KBM-7 (cell line): ENCODE measurements at regions not wholly inside any gene's neighbourhood (a gene's known extent, or its start where the extent isn't known, plus 50 kb on each side); places are given as distances from the start of the nearest gene placed in this dataset.
"Not testable (repeated sequence)": the region's sequence is repeated elsewhere in the genome, so short reads cannot be mapped to it uniquely, and the experiment has no call there.

Source experiments
- DNase-seq: peaks from one replicate; pipeline ENCODE4 v3.0.0-alpha.2; 2015
- in situ Hi-C: fragments of 300-500 bp; cut with MboI; formaldehyde crosslinking; loops from 2 replicates; pipeline ENCODE4 v1.14.3; 2020; ENCODE audit warnings: low sequenced_read_pairs, low pct_unique_long_range_greater_than_20kb, mixed read lengths

DNA sequence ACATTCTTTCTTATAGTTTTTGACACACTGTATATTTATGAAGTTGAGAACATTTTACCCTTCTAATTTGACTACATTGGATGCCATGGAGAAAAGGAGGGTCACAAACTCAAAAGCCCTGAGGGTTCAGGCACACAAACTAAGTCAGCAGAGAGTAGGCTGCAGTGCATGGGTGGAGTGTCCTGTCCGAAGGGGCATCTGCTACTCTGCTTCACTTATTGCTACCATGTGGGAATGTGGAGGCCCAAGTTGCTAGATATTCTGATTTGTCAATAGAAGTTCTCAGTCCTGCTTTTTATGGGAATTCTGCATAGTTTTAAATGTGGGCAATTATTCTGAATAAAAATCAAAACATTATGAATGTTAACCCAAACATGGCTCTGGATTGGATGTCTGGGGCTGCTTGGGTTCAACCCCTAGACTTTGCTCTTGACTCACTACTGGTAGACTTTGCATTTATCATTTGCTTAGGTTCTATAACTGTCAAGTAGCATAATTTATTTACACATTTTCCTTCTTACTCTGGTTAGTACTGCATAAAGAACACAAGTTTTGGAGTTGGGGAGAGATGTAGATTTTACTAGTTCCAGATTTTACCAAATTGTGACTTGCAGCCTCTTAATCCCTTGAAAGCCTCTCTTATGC is 255.1 kb downstream of the SPRY1 start:
- no peak for DNase-seq
- in situ Hi-C loops, result loop anchor here (25.0 kb wide), 1 partner anchor 539 kb away; no protein-coding TSS in a partner anchor

DNA sequence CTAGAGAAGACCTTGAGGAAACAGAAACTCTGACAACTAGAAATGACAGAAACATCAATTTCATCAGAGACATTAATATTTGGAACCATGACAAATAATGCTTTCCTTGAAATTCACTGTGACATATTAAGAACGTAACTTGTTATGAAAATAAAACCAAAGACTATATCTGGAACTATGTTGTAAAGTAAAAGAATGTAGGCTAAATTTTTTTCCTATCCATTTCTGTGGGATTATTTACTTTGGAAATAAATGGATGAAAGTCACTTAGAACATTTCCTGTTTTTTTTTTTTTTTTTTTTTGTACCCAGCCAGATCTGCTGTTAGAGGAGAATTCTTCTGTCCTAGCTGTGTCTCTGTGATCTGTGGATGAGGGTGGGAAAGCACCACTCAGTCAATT is 255.9 kb downstream of the SPRY1 start:
- in situ Hi-C loops, result loop anchor here (25.0 kb wide), 1 partner anchor 540 kb away; no protein-coding TSS in a partner anchor
- no peak for DNase-seq

DNA sequence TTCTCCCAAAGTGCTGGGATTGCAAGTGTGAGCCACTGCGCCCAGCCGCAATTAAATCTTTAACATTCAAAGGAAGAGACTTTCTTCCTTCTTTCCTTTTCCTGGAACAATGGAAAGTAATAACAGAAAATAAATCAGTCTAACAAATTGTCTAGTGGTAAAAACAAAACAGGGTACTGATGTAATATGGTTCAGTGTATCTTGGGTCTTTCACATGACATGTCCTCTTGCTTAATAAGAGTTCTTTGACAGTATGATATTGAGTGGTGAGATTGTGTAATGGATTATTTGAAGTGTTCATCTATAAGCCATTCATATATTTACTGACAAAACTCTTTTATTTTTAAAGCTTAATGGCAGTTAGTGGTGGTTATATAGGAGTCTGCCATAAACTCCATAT is 256.6 kb downstream of the SPRY1 start:
- no peak for DNase-seq
- in situ Hi-C loops, result loop anchor here (25.0 kb wide), 1 partner anchor 541 kb away; no protein-coding TSS in a partner anchor

DNA sequence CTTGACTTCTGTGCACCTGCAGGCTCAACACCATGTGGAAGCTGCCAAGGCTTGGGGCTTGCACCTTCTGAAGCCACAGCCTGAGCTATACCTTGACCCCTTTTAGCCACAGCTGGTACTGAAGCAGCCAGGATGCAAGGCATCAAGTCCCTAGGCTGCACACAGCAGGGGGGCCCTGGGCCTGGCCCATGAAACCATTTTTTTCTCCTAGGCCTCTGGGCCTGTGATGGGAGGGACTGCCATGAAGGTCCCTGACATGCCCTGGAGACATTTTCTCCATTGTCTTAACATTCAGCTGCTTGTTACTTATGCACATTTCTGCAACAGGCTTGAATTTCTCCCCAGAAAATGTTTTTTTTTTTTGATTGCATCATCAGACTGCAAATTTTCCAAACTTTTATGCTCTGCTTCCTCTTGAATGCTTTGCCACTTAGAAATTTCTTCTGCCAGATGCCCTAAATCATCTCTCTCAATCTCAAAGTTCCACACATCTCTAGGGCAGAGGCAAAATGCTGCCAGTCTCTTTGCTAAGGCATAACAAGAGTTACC is 260.2 kb downstream of the SPRY1 start:
- not testable (repeated sequence) for DNase-seq
- in situ Hi-C loops, result loop anchor here (25.0 kb wide), 1 partner anchor 545 kb away; no protein-coding TSS in a partner anchor

DNA sequence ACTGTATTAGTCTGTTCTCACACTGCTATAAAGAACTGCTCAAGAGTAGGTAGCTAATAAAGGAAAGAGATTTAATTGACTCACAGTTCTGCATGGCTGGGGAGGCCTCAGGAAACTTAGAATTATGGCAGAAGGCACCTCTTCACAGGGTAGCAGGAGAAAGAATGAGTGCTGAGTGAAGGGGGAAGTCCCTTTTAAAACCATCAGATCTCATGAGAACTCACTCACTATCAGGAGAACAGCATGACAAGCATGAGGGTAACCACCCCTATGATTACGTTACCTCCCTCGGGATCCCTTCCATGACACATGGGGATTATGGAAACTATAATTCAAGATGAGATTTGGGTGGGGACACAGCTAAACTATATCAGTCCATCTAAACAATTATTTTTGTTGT is 261.0 kb downstream of the SPRY1 start:
- in situ Hi-C loops, result loop anchor here (25.0 kb wide), 1 partner anchor 545 kb away; no protein-coding TSS in a partner anchor
- DNase-seq, result not testable (repeated sequence)

DNA sequence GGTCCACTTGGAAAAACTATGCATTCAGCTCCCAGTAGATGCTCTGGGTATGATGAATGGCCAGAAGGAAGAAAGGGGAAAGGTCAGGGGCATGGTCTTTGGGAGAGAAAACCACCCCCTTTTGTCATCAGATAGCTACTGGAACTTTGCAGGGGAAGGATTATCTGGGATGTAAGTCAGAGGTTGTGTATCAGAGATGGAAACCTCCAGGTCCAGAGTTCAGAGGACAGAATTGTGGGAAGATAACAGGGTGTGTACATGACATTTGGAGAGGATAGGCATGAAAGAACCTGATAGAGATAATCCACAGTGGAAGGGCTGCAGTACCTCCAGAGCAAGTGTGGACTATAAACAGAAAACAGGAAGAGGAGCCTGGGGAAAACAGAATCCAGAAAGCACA is 262.7 kb downstream of the SPRY1 start:
- DNase-seq, result no peak
- in situ Hi-C loops, result loop anchor here (25.0 kb wide), 1 partner anchor 547 kb away; no protein-coding TSS in a partner anchor

DNA sequence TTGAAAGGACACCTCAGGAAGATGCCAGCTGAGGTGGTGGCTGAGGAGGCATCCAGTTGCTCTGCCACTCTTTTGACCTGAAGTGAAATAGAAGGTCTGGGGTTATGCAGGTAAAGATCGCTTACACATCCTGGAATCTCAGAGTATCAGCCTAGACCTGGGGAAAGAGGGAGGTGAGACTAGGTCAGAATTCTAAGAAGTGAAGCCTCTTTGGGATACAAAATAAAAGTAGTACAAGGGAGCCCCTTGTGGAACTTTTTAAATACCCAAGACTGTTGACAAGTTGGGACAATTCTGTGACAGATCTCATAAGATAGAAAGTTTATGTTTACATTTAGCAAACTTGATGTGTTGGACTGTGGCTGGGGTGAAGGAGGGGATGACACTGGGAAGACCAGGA is 263.1 kb downstream of the SPRY1 start:
- in situ Hi-C loops, result loop anchor here (25.0 kb wide), 1 partner anchor 547 kb away; no protein-coding TSS in a partner anchor
- DNase-seq, result peak; percentile 28

DNA sequence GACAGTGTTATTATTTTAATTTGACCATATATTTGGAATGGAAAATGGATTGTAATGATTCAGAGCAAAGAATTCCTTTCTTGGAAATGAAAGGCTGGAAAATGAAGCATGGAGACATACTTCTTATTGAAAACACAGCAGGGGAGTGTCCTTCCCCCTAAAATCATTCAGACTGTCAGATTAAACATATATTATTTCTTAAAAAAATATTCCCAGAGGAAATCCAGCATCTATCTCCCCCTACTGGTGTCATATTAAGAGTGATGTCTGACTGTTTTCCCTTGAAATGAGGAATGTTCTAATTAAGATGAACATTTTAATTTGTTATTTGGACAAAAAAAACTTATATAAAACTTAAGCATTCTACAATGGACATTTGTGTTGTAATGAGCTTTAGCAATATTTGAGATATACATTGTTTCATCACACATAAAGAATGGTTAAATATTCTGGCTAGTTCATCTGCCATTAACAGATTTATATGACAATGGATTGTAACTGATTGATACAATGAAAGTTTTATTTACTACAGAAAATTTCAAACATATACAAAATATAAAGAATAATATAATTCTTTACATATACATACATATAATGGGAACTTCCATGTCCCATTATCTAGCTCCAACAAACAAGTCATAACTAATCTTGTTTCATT is 264.6 kb downstream of the SPRY1 start:
- in situ Hi-C loops, result loop anchor here (25.0 kb wide), 1 partner anchor 549 kb away; no protein-coding TSS in a partner anchor
- DNase-seq, result peak; percentile 11

DNA sequence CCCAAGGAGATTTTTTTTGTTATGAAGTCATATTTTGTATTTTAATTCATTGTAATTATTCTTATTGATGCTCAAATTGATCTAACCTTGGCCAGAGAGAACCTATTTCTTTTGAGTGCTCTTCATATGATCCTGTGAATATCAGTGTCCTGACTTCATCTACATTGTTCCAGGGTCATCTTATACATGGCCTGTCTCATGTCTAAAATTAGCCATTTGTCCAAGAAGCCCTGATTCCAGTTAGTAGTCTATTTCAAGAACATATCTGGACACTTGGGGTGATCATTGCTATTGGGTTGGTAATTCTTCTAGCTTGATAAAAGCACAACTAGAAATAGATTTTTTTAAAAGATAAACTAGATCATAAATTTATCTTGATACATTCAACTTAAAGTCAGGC is 266.2 kb downstream of the SPRY1 start:
- in situ Hi-C loops, result loop anchor here (25.0 kb wide), 1 partner anchor 551 kb away; no protein-coding TSS in a partner anchor
- no peak for DNase-seq

DNA sequence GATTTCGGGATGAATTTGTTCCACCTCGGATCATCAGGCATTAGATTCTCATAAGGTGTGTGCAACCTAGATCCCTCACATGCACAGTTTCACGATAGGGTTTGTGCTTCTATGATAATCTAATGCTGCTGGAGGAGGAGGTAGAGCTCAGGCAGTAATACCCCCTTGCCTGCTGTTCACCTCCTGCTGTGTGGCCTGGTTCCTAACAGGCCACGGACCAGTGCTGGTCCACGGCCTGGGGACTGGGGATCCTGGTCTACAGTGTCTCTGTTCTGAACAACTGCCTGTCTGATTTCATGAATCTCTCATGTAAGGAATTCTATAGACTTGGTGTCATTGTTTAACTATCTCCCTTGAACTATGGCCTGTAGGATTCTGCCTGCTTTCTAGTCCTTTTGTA is 269.9 kb downstream of the SPRY1 start:
- in situ Hi-C loops, result loop anchor here (25.0 kb wide), 1 partner anchor 554 kb away; no protein-coding TSS in a partner anchor
- no peak for DNase-seq

DNA sequence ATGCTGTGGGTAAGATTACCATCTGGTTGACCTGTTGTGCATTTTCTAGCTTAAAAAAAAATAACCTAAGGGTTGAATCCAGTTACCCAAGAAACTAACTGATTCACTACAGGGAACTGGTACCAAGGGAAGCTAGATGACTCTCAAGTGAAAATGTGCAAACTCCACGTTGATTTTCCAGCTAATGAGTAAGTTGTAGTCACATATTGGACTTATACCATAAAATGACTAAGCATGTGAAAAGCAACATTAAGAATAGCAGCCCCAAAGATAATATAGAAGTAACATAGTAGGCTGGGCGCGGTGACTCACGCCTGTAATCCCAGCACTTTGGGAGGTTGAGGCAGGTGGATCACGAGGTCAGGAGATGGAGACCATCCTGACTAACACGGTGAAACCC is 270.9 kb downstream of the SPRY1 start:
- no peak for DNase-seq
- in situ Hi-C loops, result loop anchor here (25.0 kb wide), 1 partner anchor 555 kb away; no protein-coding TSS in a partner anchor

DNA sequence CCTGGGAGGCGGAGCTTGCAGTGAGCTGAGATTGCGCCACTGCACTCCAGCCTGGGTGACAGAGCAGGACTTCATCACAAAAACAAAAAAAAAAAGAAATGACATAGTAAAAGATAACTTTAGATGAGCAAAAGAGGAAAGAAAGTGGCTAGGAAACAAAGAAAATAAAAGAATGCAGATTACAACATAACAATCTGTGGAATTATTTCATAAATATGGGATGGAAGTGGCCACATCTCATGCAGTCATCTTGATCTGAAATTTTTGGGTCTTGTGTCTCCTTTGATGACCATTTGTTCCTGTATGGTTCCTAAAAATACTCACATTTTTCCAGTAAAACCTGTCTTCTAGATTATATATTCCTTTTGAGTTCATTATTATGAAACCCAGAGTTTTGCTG is 271.4 kb downstream of the SPRY1 start:
- in situ Hi-C loops, result loop anchor here (25.0 kb wide), 1 partner anchor 556 kb away; no protein-coding TSS in a partner anchor
- no peak for DNase-seq

DNA sequence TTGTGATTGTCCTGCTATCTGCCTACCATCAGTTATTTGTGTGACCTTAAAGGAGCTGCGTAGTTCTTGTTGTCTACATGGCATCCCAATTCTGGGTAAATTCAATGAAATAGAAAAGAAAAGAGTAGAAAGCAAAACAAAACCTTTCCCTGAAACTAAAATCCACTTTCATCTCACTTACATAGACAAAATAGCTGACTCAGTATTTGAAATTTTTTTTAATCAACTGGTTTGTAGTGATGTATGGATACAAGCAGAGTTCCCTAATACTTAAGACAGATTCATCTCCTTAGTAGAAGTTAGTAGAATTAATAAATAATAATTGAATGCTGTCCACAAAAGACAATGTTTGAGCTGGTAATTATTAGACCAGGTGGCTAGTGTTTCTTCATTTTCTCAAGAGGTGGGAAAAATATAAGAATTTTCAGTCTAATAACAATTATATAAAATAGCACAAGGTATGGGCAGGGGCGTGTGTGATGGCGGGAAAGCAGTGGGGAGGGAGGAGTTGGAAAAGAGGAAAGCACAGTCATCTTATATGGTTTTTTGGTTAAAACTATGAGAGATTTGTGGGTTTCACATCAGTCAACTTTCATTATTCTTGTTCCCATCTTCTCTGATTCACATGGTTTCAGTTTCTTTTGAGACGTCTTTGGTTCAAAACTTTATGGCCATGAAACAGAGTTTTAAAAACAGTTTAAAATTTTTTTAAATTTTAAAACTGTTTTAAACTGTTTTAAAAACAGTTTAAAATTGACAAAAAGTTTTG is 275.2 kb downstream of the SPRY1 start:
- in situ Hi-C loops, result loop anchor here (25.0 kb wide), 1 partner anchor 560 kb away; no protein-coding TSS in a partner anchor
- no peak for DNase-seq

DNA sequence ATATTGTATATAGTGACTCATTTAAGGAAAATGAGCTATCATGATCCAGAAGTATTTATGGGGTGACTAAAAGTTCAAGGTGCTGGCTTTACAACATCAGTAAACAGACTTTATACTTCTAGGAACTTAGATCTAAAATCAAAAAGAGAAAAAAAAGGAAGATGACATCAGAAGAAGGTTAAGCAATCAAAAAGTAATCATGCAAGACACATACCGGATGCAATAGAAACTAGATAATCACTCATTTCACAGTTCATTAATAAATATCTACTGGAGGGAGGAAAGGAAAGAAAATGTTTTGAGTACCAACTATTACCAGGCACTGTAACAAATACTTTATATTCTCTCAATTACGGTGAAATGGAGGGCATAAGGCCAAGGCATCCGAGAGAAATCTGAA is 276.4 kb downstream of the SPRY1 start:
- in situ Hi-C loops, result loop anchor here (25.0 kb wide), 1 partner anchor 561 kb away; no protein-coding TSS in a partner anchor
- no peak for DNase-seq

DNA sequence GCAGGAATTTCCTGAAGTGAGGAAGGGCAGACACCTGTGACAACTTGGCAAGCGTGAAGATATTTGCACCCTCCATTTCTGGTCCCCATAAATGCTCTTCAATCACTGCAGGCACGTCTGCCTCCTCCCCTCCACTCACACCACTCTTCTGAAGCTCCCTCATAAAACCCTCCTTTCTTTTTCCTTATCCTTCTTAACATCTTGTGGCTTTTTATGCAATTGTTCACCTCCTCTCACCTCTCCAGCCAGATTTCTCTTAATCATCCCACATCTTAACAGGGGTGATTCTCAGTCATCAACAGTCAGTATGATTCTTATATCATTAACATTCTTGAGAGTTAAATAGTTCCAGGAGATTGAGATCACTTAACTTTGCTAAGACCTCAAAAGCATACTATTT is 277.4 kb downstream of the SPRY1 start:
- in situ Hi-C loops, result loop anchor here (25.0 kb wide), 1 partner anchor 562 kb away; no protein-coding TSS in a partner anchor
- no peak for DNase-seq

DNA sequence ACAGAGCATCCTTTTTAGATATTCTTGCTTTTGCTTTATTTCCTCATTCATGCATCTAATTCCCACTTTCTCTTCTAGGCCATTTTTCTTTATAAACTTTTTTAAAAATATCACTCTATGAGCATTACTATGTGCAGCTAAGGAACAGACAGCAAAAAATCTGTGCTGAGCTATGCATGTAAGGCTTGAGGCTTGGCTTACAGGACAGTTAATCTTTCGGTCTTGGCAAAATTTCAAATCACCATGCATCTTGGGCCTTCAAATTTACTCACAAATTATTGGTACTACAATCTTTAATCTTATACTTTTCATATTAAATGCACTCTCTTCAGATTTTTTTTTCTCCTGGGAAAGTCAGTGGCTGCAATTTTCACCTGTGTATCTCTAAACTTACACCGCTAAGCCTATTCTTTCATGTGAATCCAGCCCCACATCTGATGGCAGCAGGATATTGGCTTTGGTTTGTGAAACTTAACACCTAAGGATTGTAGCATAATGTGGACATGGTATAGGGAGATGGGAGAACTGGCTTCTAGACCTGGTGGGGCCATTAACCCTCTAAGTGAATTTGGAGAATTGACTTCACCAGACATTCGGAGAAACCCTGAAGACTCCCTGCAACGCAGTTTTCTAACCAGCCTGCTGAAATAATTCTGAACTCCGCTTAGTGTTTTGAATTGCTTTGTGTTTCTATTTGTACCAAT is 278.3 kb downstream of the SPRY1 start:
- no peak for DNase-seq
- in situ Hi-C loops, result loop anchor here (25.0 kb wide), 1 partner anchor 563 kb away; no protein-coding TSS in a partner anchor

DNA sequence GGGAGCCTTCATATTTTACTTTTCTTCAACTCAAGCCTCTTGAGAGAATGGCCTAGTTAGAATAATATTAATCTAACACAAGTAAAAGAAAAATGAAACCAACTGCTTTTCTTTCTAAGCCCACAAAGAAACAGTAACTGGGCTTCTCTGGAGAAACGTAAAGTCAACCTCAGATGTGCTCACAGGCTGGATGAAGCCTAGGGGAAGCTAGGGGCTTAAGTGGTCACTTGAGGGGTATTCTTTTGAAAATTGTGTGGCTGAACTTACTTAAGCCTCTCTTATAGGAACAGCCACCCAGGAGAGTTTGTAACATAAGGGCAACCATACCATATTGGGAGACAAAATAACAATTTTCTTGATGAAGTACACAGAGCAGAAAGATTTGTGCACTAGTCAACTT is 279.0 kb downstream of the SPRY1 start:
- in situ Hi-C loops, result no loop called here
- no peak for DNase-seq

DNA sequence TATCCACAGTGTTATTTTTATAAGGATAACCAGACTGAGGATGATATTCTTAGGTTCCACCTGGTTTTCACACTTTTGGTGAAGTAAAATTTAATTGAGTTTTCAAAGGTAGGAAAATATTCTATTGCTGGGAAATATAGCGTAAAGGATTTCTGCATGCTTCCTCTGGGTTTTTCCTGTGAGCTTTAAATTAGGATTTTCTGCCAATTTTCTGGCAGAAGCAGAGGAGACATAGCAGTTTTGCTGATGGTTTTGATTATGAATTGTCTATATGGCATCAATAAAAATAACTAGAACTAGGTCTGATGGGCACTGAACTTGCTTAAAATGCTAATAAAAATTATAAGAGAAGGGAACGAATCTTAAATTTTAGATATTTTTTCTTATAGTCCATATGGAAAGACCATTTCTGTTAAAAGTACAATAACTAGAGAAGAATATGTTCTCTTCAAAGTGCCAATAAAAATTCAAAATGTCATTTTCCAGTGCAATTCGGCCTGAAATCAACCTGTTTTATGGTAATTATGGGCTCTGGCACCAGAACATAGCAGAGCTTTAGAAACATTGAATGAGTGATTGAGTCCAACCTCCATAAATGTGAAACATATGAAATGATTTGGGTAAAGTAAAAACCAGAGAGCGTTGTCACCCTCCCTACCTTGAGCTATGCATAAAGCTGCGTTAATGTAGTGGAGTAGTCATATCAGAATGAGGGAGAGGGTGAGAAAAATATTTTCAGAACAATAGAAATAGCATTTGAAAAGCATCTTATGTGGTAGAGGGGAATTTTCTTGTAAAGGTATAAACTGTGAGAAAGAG is 279.7 kb downstream of the SPRY1 start:
- DNase-seq, result no peak
- in situ Hi-C loops, result no loop called here
